ENCODE measurements at regions not wholly inside any gene's neighbourhood (a gene's known extent, or its start where the extent isn't known, plus 50 kb on each side); places are given as distances from the start of the nearest gene placed in this dataset.

DNA sequence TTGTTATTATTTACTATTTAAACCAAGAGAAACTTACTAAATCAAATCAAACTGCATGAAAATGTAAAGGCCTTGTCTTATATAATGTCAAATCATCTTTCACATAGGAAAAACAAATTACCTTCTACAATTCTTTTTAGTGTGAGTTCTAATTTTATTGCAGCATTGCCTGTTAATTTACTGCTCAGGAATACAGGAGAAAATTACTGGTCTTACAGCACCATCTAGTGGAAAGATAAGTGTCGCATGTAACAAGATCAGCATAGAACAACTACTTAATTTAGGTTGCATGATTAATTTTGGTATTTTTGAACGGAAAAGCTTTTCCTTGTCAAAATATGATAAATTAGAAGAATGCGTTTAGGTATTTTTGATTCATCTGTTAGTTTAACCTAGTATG lies 502.7 kb downstream of the UQCRFS1 start:
- Histone ChIP-seq H3K36me3 (no peaks in the 10 kb centered on the region), H3K4me1 (no peaks in the 10 kb centered on the region), H3K27me3 (no peaks in the 10 kb centered on the region), H3K4me3 (no peak overlapping the region), H3K27ac (no peak overlapping the region), H3K9me3 (no peaks in the 10 kb centered on the region)
- DNase-seq (ENCODE audit: extremely low spot score in 2 of 2) = no peak
- TF ChIP-seq CTCF (IDR thresholded peaks at IDR 0.05) = peak; percentile 19 to 62 (median 44)
- TF ChIP-seq POLR2A (IDR thresholded peaks at IDR 0.05) = no peak
- TF ChIP-seq POLR2AphosphoS5 (IDR thresholded peaks at IDR 0.05; ENCODE audit: insufficient read depth in 1 of 2, low read depth in 1 of 2) = no peak
- intact Hi-C loops (cut with DNase I) = no loop called here

GRCh38 chr19:28706693-28707092 lies 506.3 kb downstream of the UQCRFS1 start:
- no peaks in the 10 kb centered on the region for H3K9me3 ChIP-seq
- no peaks in the 10 kb centered on the region for H3K4me1 ChIP-seq
- intact Hi-C loops (cut with DNase I) = no loop called here
- H3K4me3 ChIP-seq = no peak overlapping the region
- no peaks in the 10 kb centered on the region for H3K36me3 ChIP-seq
- TF ChIP-seq CTCF (IDR thresholded peaks at IDR 0.05) = no peak
- TF ChIP-seq POLR2AphosphoS5 (IDR thresholded peaks at IDR 0.05; ENCODE audit: insufficient read depth in 1 of 2, low read depth in 1 of 2) = no peak
- TF ChIP-seq POLR2A (IDR thresholded peaks at IDR 0.05) = no peak
- no peak overlapping the region for H3K27ac ChIP-seq
- no peak for DNase-seq (ENCODE audit: extremely low spot score in 2 of 2)
- no peaks in the 10 kb centered on the region for H3K27me3 ChIP-seq

- Histone ChIP-seq H3K4me3 (no peak overlapping the region), H3K9me3 (no peaks in the 10 kb centered on the region), H3K4me1 (no peaks in the 10 kb centered on the region), H3K27ac (no peak overlapping the region), H3K36me3 (no peaks in the 10 kb centered on the region), H3K27me3 (no peaks in the 10 kb centered on the region)
- intact Hi-C loops (cut with DNase I) = no loop called here
- no peak for DNase-seq (ENCODE audit: extremely low spot score in 2 of 2)
- TF ChIP-seq POLR2AphosphoS5 (IDR thresholded peaks at IDR 0.05; ENCODE audit: insufficient read depth in 1 of 2, low read depth in 1 of 2) (no peak), CTCF (IDR thresholded peaks at IDR 0.05) (no peak), POLR2A (IDR thresholded peaks at IDR 0.05) (no peak)
Measured at GRCh38 chr19:28705008-28705407, 507.9 kb downstream of the UQCRFS1 start.

GRCh38 chr19:28703400-28703956 lies 509.5 kb downstream of the UQCRFS1 start:
- H3K27ac ChIP-seq = no peak overlapping the region
- no peaks in the 10 kb centered on the region for H3K4me1 ChIP-seq
- no peak overlapping the region for H3K4me3 ChIP-seq
- no peaks in the 10 kb centered on the region for H3K27me3 ChIP-seq
- intact Hi-C loops (cut with DNase I) = no loop called here
- no peak for TF ChIP-seq CTCF (IDR thresholded peaks at IDR 0.05)
- no peak for TF ChIP-seq POLR2A (IDR thresholded peaks at IDR 0.05)
- no peak for TF ChIP-seq POLR2AphosphoS5 (IDR thresholded peaks at IDR 0.05; ENCODE audit: insufficient read depth in 1 of 2, low read depth in 1 of 2)
- no peaks in the 10 kb centered on the region for H3K36me3 ChIP-seq
- no peak for DNase-seq (ENCODE audit: extremely low spot score in 2 of 2)
- H3K9me3 ChIP-seq = no peaks in the 10 kb centered on the region

GRCh38 chr19:28701491-28701890 lies 511.5 kb downstream of the UQCRFS1 start:
- Histone ChIP-seq H3K27me3 (no peaks in the 10 kb centered on the region), H3K9me3 (no peaks in the 10 kb centered on the region), H3K27ac (no peak overlapping the region), H3K4me3 (no peak overlapping the region), H3K36me3 (no peaks in the 10 kb centered on the region), H3K4me1 (no peaks in the 10 kb centered on the region)
- intact Hi-C loops (cut with DNase I) = no loop called here
- DNase-seq (ENCODE audit: extremely low spot score in 2 of 2) = no peak
- TF ChIP-seq POLR2A (IDR thresholded peaks at IDR 0.05) = no peak

All from vagina (tissue), 2 donors.